SK-N-SH (cell line): ENCODE measurements at regions not wholly inside any gene's neighbourhood (a gene's known extent, or its start where the extent isn't known, plus 50 kb on each side); places are given as distances from the start of the nearest gene placed in this dataset.

Experiments used
- CTCF ChIA-PET: fragments of 300-600, 350-600 bp; formaldehyde crosslinking; extraction: SDS; loops from one replicate; lab custom pipeline; 2021; lab: Yijun Ruan, JAX
- POLR2A ChIA-PET: fragments of 350-600 bp; sonication (Branson Sonifier 250); formaldehyde crosslinking; extraction: SDS; loops from one replicate; lab custom pipeline; 2020; ENCODE audit warnings: antibody characterized with exemption, inconsistent platforms; lab: Yijun Ruan, JAX
- DNase-seq: peaks from one replicate; pipeline ENCODE4 v3.0.0; 2012
- H2AFZ ChIP-seq: fragments of 200-600 bp; sonication (generic); 2 replicates; pipeline ENCODE4 v1.8.1; 2016; ENCODE audit warnings: antibody characterized with exemption, mild to moderate bottlenecking, low read depth
- H3F3A ChIP-seq: fragments of 200-600 bp; sonication (generic); replicated peaks from 2 replicates; pipeline ENCODE3; 2016; ENCODE audit warnings: antibody characterized with exemption, mild to moderate bottlenecking; ENCODE audit not compliant: insufficient read depth
- H3K27ac ChIP-seq, 2 experiments: fragments of 200-500 bp in 1 of 2; fragments of 200-600 bp in 1 of 2; sonication (Bioruptor generic) in 1 of 2; sonication (generic), shearing (Covaris generic) in 1 of 2; 2 replicates each; pipeline versions ENCODE4 v1.5.1 to v1.6.1; 2014 to 2016; ENCODE audit warnings: low read depth in 2 of 2, inconsistent platforms in 1 of 2, low read length in 1 of 2, mild to moderate bottlenecking in 1 of 2, mixed read lengths in 1 of 2
- H3K27me3 ChIP-seq: fragments of 200-600 bp; sonication (generic), shearing (Covaris generic); 2 replicates; pipeline ENCODE4 v1.6.1; 2016; ENCODE audit warnings: mixed run types; ENCODE audit not compliant: insufficient read depth
- H3K36me3 ChIP-seq, 2 experiments: fragments of 200-500 bp in 1 of 2; fragments of 200-600 bp in 1 of 2; sonication (Bioruptor generic) in 1 of 2; sonication (generic) in 1 of 2; replicated peaks in 1 of 2; 2 replicates each; pipeline versions ENCODE3 to v1.5.1; 2014 to 2016; ENCODE audit warnings: low read length in 1 of 2, mild to moderate bottlenecking in 1 of 2; ENCODE audit not compliant: insufficient read depth in 2 of 2, control insufficient read depth in 1 of 2
- H3K4me1 ChIP-seq, 2 experiments: fragments of 200-500 bp in 1 of 2; fragments of 200-600 bp in 1 of 2; sonication (Bioruptor generic) in 1 of 2; sonication (generic), shearing (Covaris generic) in 1 of 2; 2 replicates each; pipeline versions ENCODE4 v1.5.1 to v1.6.1; 2014 to 2016; ENCODE audit warnings: low read depth in 1 of 2, low read length in 1 of 2, mixed run types in 1 of 2; ENCODE audit not compliant: insufficient read depth in 2 of 2, control insufficient read depth in 1 of 2
- H3K4me2 ChIP-seq: fragments of 200-600 bp; sonication (generic), shearing (Covaris generic); 2 replicates; pipeline ENCODE4 v1.6.1; 2017; ENCODE audit warnings: mixed run types
- H3K4me3 ChIP-seq, 2 experiments: fragments of 200-500 bp in 1 of 2; fragments of 200-600 bp in 1 of 2; sonication (Bioruptor generic) in 1 of 2; sonication (generic), shearing (Covaris generic) in 1 of 2; 2 replicates each; pipeline versions ENCODE4 v1.5.1 to v1.8.1; 2014 to 2016; ENCODE audit warnings: low read depth in 2 of 2, inconsistent platforms in 1 of 2, low read length in 1 of 2, mild to moderate bottlenecking in 1 of 2, mixed read lengths in 1 of 2, moderate library complexity in 1 of 2
- H3K79me2 ChIP-seq: fragments of 200-600 bp; sonication (generic); 2 replicates; pipeline ENCODE4 v1.8.1; 2017; ENCODE audit warnings: mild to moderate bottlenecking; ENCODE audit not compliant: insufficient read depth
- H3K9ac ChIP-seq: fragments of 200-600 bp; sonication (generic); 2 replicates; pipeline ENCODE4 v1.6.1; 2017; ENCODE audit warnings: mixed run types
- H3K9me2 ChIP-seq: fragments of 200-600 bp; sonication (generic); 2 replicates; pipeline ENCODE4 v1.6.1; 2017; ENCODE audit warnings: mixed run types
- H3K9me3 ChIP-seq: fragments of 200-600 bp; sonication (generic); 2 replicates; pipeline ENCODE4 v1.6.1; 2017; ENCODE audit warnings: mixed run types, mild to moderate bottlenecking, moderate library complexity
- H4K20me1 ChIP-seq: fragments of 200-600 bp; sonication (generic); 2 replicates; pipeline ENCODE4 v1.6.1; 2017; ENCODE audit warnings: mild to moderate bottlenecking, mixed run types; ENCODE audit not compliant: insufficient read depth
- CHD2 ChIP-seq: fragments of 150-350 bp; IDR thresholded peaks from 2 replicates; pipeline ENCODE4 v1.6.1; 2018; ENCODE audit warnings: low read length; ENCODE audit not compliant: partially characterized antibody
- EP300 ChIP-seq, 2 experiments: IDR thresholded peaks; 2 replicates each; pipeline versions ENCODE4 v1.4.0 to v1.6.1; 2012; ENCODE audit warnings: borderline replicate concordance in 1 of 2, low read depth in 1 of 2, low read length in 1 of 2
- EZH2phosphoT487 ChIP-seq: fragments of 200-600 bp; sonication (generic); IDR thresholded peaks from 2 replicates; pipeline ENCODE4 v1.6.1; 2017; ENCODE audit warnings: low read depth, mixed run types, mild to moderate bottlenecking, antibody characterized with exemption, moderate library complexity, borderline replicate concordance
- FOXJ3 ChIP-seq: sonication (generic); formaldehyde crosslinking; IDR thresholded peaks from 2 replicates; pipeline ENCODE4 v1.5.1; 2020; ENCODE audit warnings: mild to moderate bottlenecking, missing genetic modification reagents
- FOXM1 ChIP-seq: IDR thresholded peaks from 2 replicates; pipeline ENCODE4 v1.4.0; 2012; ENCODE audit warnings: low read depth, mild to moderate bottlenecking
- GABPA ChIP-seq: IDR thresholded peaks from 2 replicates; pipeline ENCODE4 v1.4.0; 2012; ENCODE audit warnings: low read depth, mild to moderate bottlenecking
- GATA2 ChIP-seq: sonication (generic); formaldehyde crosslinking; IDR thresholded peaks from 2 replicates; pipeline ENCODE4 v1.5.0; 2020; ENCODE audit warnings: mild to moderate bottlenecking, missing genetic modification reagents
- JUND ChIP-seq: IDR thresholded peaks from 2 replicates; pipeline ENCODE4 v1.4.0; 2012
- MAX ChIP-seq: IDR thresholded peaks from 2 replicates; pipeline ENCODE4 v1.4.0; 2012; ENCODE audit warnings: low read depth
- MEF2A ChIP-seq: IDR thresholded peaks from 2 replicates; pipeline ENCODE4 v1.4.0; 2012; ENCODE audit warnings: low read depth, borderline replicate concordance
- MXI1 ChIP-seq: IDR thresholded peaks from 2 replicates; pipeline ENCODE4 v1.6.1; 2012; ENCODE audit warnings: mild to moderate bottlenecking, low read depth, low read length, improper control_type of control experiment
- PBX3 ChIP-seq: IDR thresholded peaks from 2 replicates; pipeline ENCODE4; 2012
- POLR2AphosphoS5 ChIP-seq: IDR thresholded peaks from 2 replicates; pipeline ENCODE4 v1.6.1; 2012; ENCODE audit warnings: low read depth, low read length
- RCOR1 ChIP-seq: fragments of 150-350 bp; IDR thresholded peaks from 2 replicates; pipeline ENCODE4 v1.6.1; 2017; ENCODE audit warnings: antibody characterized with exemption, low read length
- RFX5 ChIP-seq: IDR thresholded peaks from 2 replicates; pipeline ENCODE4 v1.6.1; 2012; ENCODE audit warnings: mild to moderate bottlenecking, improper control_type of control experiment, low read length
- RXRA ChIP-seq: IDR thresholded peaks from 2 replicates; pipeline ENCODE4 v1.4.0; 2012; ENCODE audit warnings: low read depth, mild to moderate bottlenecking, borderline replicate concordance
- TAF1 ChIP-seq: IDR thresholded peaks from 2 replicates; pipeline ENCODE4 v1.6.1; 2012; ENCODE audit warnings: low read depth, mild to moderate bottlenecking, low read length, moderate library complexity, borderline replicate concordance
- TCF12 ChIP-seq: IDR thresholded peaks from 2 replicates; pipeline ENCODE4 v1.4.0; 2012
- TEAD4 ChIP-seq: IDR thresholded peaks from 2 replicates; pipeline ENCODE4 v1.4.0; 2012; ENCODE audit warnings: mild to moderate bottlenecking, borderline replicate concordance; ENCODE audit not compliant: insufficient read depth
- USF2 ChIP-seq: fragments of 150-350 bp; IDR thresholded peaks from 2 replicates; pipeline ENCODE4 v1.6.1; 2017; ENCODE audit warnings: antibody characterized with exemption, low read length, low read depth, borderline replicate concordance
- WGBS: methylation state at CpG from one replicate; pipeline ENCODE4 v1.1.6; 2017; ENCODE audit warnings: low lambda C conversion rate; 5-methylcytosine and 5-hydroxymethylcytosine counted together
- TF ChIP-seq, protein P1 (sequence below): IDR thresholded peaks from 2 replicates; pipeline ENCODE4 v1.4.0; 2012; ENCODE audit warnings: low read depth, borderline replicate concordance

GRCh38 chr5:165094782-165095181 is 1589.4 kb downstream of the MAT2B start:
- no peak for DNase-seq
- H3K79me2 ChIP-seq, result no peaks in the 10 kb centered on the region
- H2AFZ ChIP-seq, result no peak overlapping the region
- H3K9me2 ChIP-seq, result no peaks in the 10 kb centered on the region
- H3K9me3 ChIP-seq, result no peaks in the 10 kb centered on the region
- no peak for TF ChIP-seq TEAD4
- WGBS, result 59% methylated on average over 1 of the region's 1 CpG
- no peak overlapping the region for H3K4me2 ChIP-seq
- H3K36me3 ChIP-seq, result no peaks in the 10 kb centered on the region
- H3F3A ChIP-seq, result no peaks in the 10 kb centered on the region
- H3K4me1 ChIP-seq, result no peaks in the 10 kb centered on the region
- CTCF ChIA-PET, result no interaction called here
- H4K20me1 ChIP-seq, result no peaks in the 10 kb centered on the region
- POLR2A ChIA-PET, result no interaction called here
- H3K4me3 ChIP-seq, result no peak overlapping the region
- H3K27ac ChIP-seq, result no peak overlapping the region
- H3K27me3 ChIP-seq, result no peaks in the 10 kb centered on the region
- no peak overlapping the region for H3K9ac ChIP-seq

- WGBS, result 78% methylated on average over 3 of the region's 3 CpGs
- Histone ChIP-seq H3K9ac (no peak overlapping the region), H3K36me3 (no peaks in the 10 kb centered on the region), H3K4me2 (no peak overlapping the region), H3K9me3 (no peaks in the 10 kb centered on the region), H3K9me2 (no peaks in the 10 kb centered on the region), H3K27ac (no peak overlapping the region), H3F3A (no peaks in the 10 kb centered on the region), H3K79me2 (no peaks in the 10 kb centered on the region), H3K4me1 (no peaks in the 10 kb centered on the region), H4K20me1 (no peaks in the 10 kb centered on the region), H3K4me3 (no peak overlapping the region), H2AFZ (no peak overlapping the region), H3K27me3 (no peaks in the 10 kb centered on the region)
- ChIA-PET POLR2A (no interaction called here), CTCF (no interaction called here)
- TF ChIP-seq FOXJ3 (CRISPR knock-in tag) (no peak), TEAD4 (no peak), FOXM1 (no peak), RXRA (no peak), PBX3 (no peak), RCOR1 (no peak), MXI1 (no peak)
- no peak for DNase-seq
These were observed 1596.3 kb downstream of the MAT2B start for GRCh38 chr5:165101709-165102108.

- TF ChIP-seq GABPA (no peak), TCF12 (no peak), POLR2AphosphoS5 (no peak), RCOR1 (no peak), GATA2 (CRISPR knock-in tag) (no peak), EZH2phosphoT487 (no peak), USF2 (no peak), MAX (no peak), MXI1 (no peak), CHD2 (no peak), JUND (no peak), TAF1 (no peak), RFX5 (no peak), EP300 (IDR thresholded peaks at IDR 0.05; ENCODE audit: borderline replicate concordance in 1 of 2, low read depth in 1 of 2, low read length in 1 of 2) (no peak), FOXM1 (no peak), RXRA (no peak), MEF2A (no peak)
- TF ChIP-seq, protein P1, sequence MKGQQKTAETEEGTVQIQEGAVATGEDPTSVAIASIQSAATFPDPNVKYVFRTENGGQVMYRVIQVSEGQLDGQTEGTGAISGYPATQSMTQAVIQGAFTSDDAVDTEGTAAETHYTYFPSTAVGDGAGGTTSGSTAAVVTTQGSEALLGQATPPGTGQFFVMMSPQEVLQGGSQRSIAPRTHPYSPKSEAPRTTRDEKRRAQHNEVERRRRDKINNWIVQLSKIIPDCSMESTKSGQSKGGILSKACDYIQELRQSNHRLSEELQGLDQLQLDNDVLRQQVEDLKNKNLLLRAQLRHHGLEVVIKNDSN, result no peak
- Histone ChIP-seq H3K27ac (no peak overlapping the region), H3K79me2 (no peaks in the 10 kb centered on the region), H3K36me3 (no peaks in the 10 kb centered on the region), H3K4me2 (no peak overlapping the region), H3F3A (no peaks in the 10 kb centered on the region), H3K9me2 (no peaks in the 10 kb centered on the region), H3K4me1 (no peaks in the 10 kb centered on the region), H3K27me3 (no peaks in the 10 kb centered on the region), H3K9me3 (no peaks in the 10 kb centered on the region), H3K4me3 (no peak overlapping the region), H3K9ac (no peak overlapping the region), H4K20me1 (no peaks in the 10 kb centered on the region), H2AFZ (no peak overlapping the region)
- DNase-seq, result no peak
- 20% methylated on average over 4 of the region's 4 CpGs for WGBS
- POLR2A ChIA-PET, result no interaction called here
- CTCF ChIA-PET, result no interaction called here
These were observed 1599.2 kb downstream of the MAT2B start for GRCh38 chr5:165104611-165105010.
